Keratinocyte (primary cell): ENCODE measurements at regions not wholly inside any gene's neighbourhood (a gene's known extent, or its start where the extent isn't known, plus 50 kb on each side); places are given as distances from the start of the nearest gene placed in this dataset.

Experiments
- DNase-seq: peaks from one replicate; pipeline ENCODE4 v3.0.0-alpha.2; 2011; ENCODE audit warnings: low read depth, missing footprints, low spot score
- FAIRE-seq: peaks from 2 replicates; lab custom pipeline; 2011; peaks lifted over from hg19 to GRCh38; lab: Jason Lieb, UNC
- H2AFZ ChIP-seq: 2 replicates; pipeline ENCODE4 v1.6.0; 2012; ENCODE audit warnings: low read length, control low read depth, inconsistent platforms; ENCODE audit not compliant: control insufficient read depth
- H3K27ac ChIP-seq: 2 replicates; pipeline ENCODE4 v1.5.1; 2011; ENCODE audit warnings: low read length; ENCODE audit not compliant: control insufficient read depth, insufficient read depth
- H3K27me3 ChIP-seq: 3 replicates; pipeline ENCODE4 v1.6.0; 2011; ENCODE audit warnings: low read length; ENCODE audit not compliant: control insufficient read depth, insufficient read depth; ENCODE audit errors: extremely low read depth
- H3K36me3 ChIP-seq, 2 experiments: 2 replicates in 1 of 2; 3 replicates in 1 of 2; pipeline ENCODE4 v1.5.1; 2011; ENCODE audit warnings: low read length in 2 of 2, mild to moderate bottlenecking in 1 of 2; ENCODE audit not compliant: control insufficient read depth in 2 of 2, insufficient read depth in 2 of 2; ENCODE audit errors: extremely low read depth in 1 of 2
- H3K4me1 ChIP-seq: 3 replicates; pipeline ENCODE4 v1.5.1; 2011; ENCODE audit warnings: low read length; ENCODE audit not compliant: control insufficient read depth, insufficient read depth; ENCODE audit errors: extremely low read depth
- H3K4me2 ChIP-seq: 3 replicates; pipeline ENCODE4 v1.6.0; 2011; ENCODE audit warnings: low read depth, low read length; ENCODE audit not compliant: control insufficient read depth, insufficient read depth; ENCODE audit errors: extremely low read depth
- H3K4me3 ChIP-seq, 3 experiments: fragments of 200-600 bp in 1 of 3; sonication (generic) in 1 of 3; 2 replicates in 2 of 3; 3 replicates in 1 of 3; pipeline ENCODE4 v1.5.1; 2011 to 2016; ENCODE audit warnings: low read length in 3 of 3, mild to moderate bottlenecking in 3 of 3, control low read depth in 2 of 3, inconsistent platforms in 1 of 3, low read depth in 1 of 3, mixed read lengths in 1 of 3, mixed run types in 1 of 3, moderate library complexity in 1 of 3; ENCODE audit not compliant: control insufficient read depth in 2 of 3, insufficient read depth in 2 of 3; ENCODE audit errors: extremely low read depth in 1 of 3
- H3K79me2 ChIP-seq: 2 replicates; pipeline ENCODE4 v1.6.0; 2012; ENCODE audit warnings: low read length; ENCODE audit not compliant: control insufficient read depth, insufficient read depth
- H3K9ac ChIP-seq: 3 replicates; pipeline ENCODE4 v1.6.0; 2011; ENCODE audit warnings: low read length; ENCODE audit not compliant: control insufficient read depth, insufficient read depth; ENCODE audit errors: extremely low read depth
- H3K9me1 ChIP-seq: 3 replicates; pipeline ENCODE4 v1.6.0; 2011; ENCODE audit warnings: low read length; ENCODE audit not compliant: control insufficient read depth, insufficient read depth; ENCODE audit errors: extremely low read depth
- H3K9me3 ChIP-seq: 2 replicates; pipeline ENCODE4 v1.5.1; 2012; ENCODE audit warnings: low read depth, low read length; ENCODE audit not compliant: control insufficient read depth
- H4K20me1 ChIP-seq: 3 replicates; pipeline ENCODE4 v1.6.0; 2011; ENCODE audit warnings: low read length; ENCODE audit not compliant: control insufficient read depth, insufficient read depth; ENCODE audit errors: extremely low read depth
- CTCF ChIP-seq, 3 experiments: IDR thresholded peaks in 1 of 3; conservative IDR thresholded peaks in 1 of 3; optimal IDR thresholded peaks in 1 of 3; 2 replicates in 2 of 3; 3 replicates in 1 of 3; pipeline versions ENCODE3 to v1.5.1; 2011; ENCODE audit warnings: low read length in 3 of 3, mild to moderate bottlenecking in 3 of 3, moderate library complexity in 2 of 3, control low read depth in 1 of 3, inconsistent platforms in 1 of 3; ENCODE audit not compliant: insufficient read depth in 2 of 3; ENCODE audit errors: extremely low read depth in 1 of 3
- EZH2 ChIP-seq: IDR thresholded peaks from one replicate; pipeline ENCODE4 v1.6.1; 2012; ENCODE audit warnings: inconsistent platforms, mild to moderate bottlenecking, low read length, moderate library complexity
- dilution Hi-C: fragments of 300-500 bp; cut with MboI; formaldehyde crosslinking; loops from one replicate; pipeline ENCODE4 v1.7.0; 2020; ENCODE audit warnings: low sequenced_read_pairs; ENCODE audit not compliant: extremely low pct_ligation_motif_present

GRCh38 chr20:55667024-55667423 is 338.3 kb downstream of the CBLN4 start:
- no peak for TF ChIP-seq CTCF (optimal IDR thresholded peaks at IDR 0.05 in 1 of 3, IDR thresholded peaks at IDR 0.05 in 1 of 3, conservative IDR thresholded peaks at IDR 0.05 in 1 of 3; ENCODE audit: extremely low read depth in 1 of 3, insufficient read depth in 2 of 3, low read length in 3 of 3)
- TF ChIP-seq EZH2: no peak
- FAIRE-seq: no peak

GRCh38 chr20:55656231-55656775 is 349.0 kb downstream of the CBLN4 start:
- dilution Hi-C loops: no loop called here
- no peak overlapping the region for H3K27ac ChIP-seq
- H2AFZ ChIP-seq: no peak overlapping the region
- no peak overlapping the region for H3K9ac ChIP-seq
- no peaks in the 10 kb centered on the region for H3K4me1 ChIP-seq
- DNase-seq (no peak), FAIRE-seq (no peak)
- H3K4me3 ChIP-seq: no peak overlapping the region
- no peaks in the 10 kb centered on the region for H3K36me3 ChIP-seq
- H3K9me3 ChIP-seq: no peaks in the 10 kb centered on the region
- TF ChIP-seq CTCF (optimal IDR thresholded peaks at IDR 0.05 in 1 of 3, IDR thresholded peaks at IDR 0.05 in 1 of 3, conservative IDR thresholded peaks at IDR 0.05 in 1 of 3; ENCODE audit: extremely low read depth in 1 of 3, insufficient read depth in 2 of 3, low read length in 3 of 3): no peak
- no peak for TF ChIP-seq EZH2
- no peaks in the 10 kb centered on the region for H3K79me2 ChIP-seq
- H3K9me1 ChIP-seq: no peaks in the 10 kb centered on the region
- no peaks in the 10 kb centered on the region for H3K27me3 ChIP-seq
- no peak overlapping the region for H3K4me2 ChIP-seq
- H4K20me1 ChIP-seq: no peaks in the 10 kb centered on the region

More at GRCh38 chr20:55667024-55667423, 338.3 kb downstream of the CBLN4 start:
- DNase-seq: no peak
- Histone ChIP-seq H2AFZ (no peak overlapping the region), H3K27ac (no peak overlapping the region), H3K4me2 (no peak overlapping the region), H3K4me3 (no peak overlapping the region), H3K4me1 (no peaks in the 10 kb centered on the region), H3K9me3 (no peaks in the 10 kb centered on the region), H3K9me1 (no peaks in the 10 kb centered on the region), H3K9ac (no peak overlapping the region), H3K79me2 (no peaks in the 10 kb centered on the region), H3K27me3 (no peaks in the 10 kb centered on the region), H3K36me3 (no peaks in the 10 kb centered on the region), H4K20me1 (no peaks in the 10 kb centered on the region)
- dilution Hi-C loops: no loop called here
